Urothelium cell line (cell line): ENCODE measurements at regions not wholly inside any gene's neighbourhood (a gene's known extent, or its start where the extent isn't known, plus 50 kb on each side); places are given as distances from the start of the nearest gene placed in this dataset.

Experiments used
- DNase-seq: peaks from one replicate; pipeline ENCODE4 v3.0.0; 2011; ENCODE audit warnings: low spot score, mixed read lengths
- FAIRE-seq: peaks from 2 replicates; lab custom pipeline; 2011; peaks lifted over from hg19 to GRCh38; lab: Jason Lieb, UNC

- no peak for FAIRE-seq
- no peak for DNase-seq
Observed at GRCh38 chr13:57437587-57437986, 194.0 kb upstream of the PCDH17 start.

GRCh38 chr13:57438072-57438471 lies 193.5 kb upstream of the PCDH17 start:
- DNase-seq (no peak), FAIRE-seq (no peak)

DNA sequence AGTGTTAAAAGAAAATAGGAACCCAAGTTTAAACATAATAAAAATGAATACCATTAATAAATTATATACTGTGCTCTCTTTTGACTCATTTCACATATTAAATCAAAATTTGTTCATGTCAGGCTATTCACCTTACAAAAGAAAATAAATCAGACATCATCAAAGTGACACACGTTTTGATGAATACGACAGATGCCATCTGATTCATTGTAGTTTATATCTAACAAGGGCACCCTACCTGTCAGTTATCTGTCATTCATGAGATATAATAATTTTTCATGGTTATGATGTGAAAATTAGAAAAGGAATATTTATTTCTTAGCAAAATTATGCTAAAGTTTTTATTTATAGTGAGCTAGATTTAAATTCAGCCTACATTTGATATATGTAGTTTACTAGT lies 188.1 kb upstream of the PCDH17 start:
- no peak for FAIRE-seq
- no peak for DNase-seq

DNA sequence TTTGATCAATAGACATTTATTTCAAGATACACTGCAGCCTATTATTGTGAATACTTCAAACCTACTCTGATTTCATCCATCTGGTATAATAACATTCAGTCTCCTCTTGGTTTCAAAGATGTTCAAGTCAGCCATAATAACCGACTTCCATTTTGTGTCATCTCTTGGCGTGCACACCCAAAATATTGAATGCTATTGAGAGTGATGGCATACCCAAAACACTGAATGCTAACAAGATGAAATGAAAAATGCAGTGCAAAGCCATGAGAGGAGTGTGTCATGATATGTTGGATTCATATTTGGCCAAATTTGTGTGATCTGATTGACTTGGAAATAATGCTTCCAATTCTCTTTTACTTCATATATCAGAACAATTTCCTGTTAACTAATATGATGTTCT lies 181.2 kb upstream of the PCDH17 start:
- no peak for DNase-seq
- FAIRE-seq = no peak

- FAIRE-seq (no peak), DNase-seq (no peak)
Observed at GRCh38 chr13:57452228-57452627, 179.3 kb upstream of the PCDH17 start.

DNA sequence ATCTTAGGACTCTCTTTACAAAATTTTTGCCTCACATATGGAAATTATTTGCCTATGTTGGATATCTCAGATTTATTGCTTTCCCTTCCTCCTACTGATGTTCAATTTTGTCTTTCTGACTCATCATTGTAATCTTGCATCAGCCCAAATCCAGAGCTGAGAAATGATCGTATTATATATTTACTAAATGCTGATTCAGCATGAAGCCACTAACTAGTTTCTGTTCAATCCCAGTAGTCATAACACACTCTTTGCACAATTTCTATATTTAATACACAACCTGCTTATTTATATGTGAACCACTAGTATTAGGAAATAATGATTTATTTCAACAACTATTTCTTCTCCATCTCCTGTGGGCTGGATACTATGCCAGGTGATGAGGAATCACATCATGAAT lies 161.1 kb upstream of the PCDH17 start:
- DNase-seq (no peak), FAIRE-seq (no peak)

GRCh38 chr13:57491318-57491717 lies 140.2 kb upstream of the PCDH17 start:
- FAIRE-seq (no peak), DNase-seq (no peak)

DNA sequence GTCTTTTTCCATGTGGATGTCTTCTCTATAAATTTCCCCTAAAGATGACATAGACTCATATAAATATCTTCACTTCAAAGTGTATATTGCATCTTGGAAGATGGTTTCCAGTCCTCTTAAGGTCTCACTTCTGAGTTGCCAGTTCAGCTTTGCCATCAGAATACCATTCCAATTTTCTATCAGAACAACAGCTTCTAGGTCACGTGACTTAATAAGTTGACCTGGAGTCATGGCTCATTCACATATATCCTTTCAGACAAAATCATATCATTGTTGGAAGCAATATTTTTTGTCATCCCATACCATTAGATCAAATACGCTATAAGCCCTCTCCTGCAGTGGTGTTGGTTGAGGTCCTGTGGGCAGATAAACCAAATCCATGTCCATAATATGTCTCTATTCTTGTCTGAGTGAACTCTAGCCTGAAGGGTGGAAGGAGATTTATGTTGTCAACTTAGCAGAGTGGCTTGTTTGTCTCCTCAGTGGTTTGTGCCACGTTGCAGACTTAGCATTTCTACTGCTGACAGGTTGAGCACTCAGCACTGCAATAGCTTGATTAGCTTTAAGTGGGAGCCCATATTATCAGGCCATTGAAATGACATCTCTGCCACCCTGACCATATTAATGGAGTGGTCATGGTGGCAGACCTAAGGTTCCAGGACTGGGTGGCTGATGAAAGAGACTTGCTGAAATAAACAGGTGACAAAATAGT lies 123.6 kb upstream of the PCDH17 start:
- DNase-seq = no peak
- no peak for FAIRE-seq

DNA sequence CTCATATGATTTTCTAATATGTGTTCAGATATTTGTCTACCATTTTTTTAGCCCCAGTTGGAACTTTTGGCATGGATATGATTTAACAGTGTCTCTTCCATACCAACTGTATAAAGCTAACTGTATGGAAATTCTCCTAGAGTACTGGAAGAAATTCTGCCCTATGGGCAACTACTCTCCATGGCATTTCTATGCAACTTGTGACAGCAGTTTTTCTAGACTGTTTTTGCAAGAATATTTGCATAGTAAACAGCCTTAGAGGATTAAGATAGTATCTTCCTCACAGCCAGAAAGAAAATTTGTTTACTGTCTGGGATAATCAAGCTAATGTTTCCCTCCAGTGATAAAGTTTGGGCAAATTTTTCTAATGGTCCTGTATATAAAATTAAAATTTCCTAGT lies 119.9 kb upstream of the PCDH17 start:
- no peak for FAIRE-seq
- no peak for DNase-seq

DNA sequence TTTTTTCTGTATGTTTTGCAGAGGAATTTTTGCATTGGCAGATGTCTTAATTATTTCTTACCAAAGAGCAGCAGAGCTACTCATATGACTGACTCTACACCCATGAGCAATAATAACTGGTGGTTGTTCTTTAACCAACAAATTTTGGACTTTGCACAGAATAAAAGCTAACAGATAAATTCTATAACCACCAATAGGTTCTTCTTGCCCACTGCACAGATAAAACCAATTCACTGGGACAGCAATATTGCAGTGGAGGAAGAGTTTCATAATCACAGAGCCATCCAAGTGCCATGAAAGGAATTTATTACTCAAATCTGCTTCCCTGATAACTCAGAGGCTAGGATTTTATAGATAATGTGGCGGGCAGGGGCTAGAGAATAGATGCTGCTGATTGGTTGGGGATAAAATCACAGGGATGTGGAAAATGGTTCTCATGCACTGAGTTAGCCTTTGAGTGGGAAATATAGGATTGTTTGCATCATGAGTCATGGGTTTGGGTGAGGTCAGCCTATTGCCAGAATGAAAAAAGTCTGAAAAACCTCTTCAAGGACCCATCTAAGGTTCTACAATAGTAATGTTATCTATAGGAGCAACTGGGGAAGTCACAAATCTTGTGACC lies 104.3 kb upstream of the PCDH17 start:
- FAIRE-seq (no peak), DNase-seq (no peak)

- FAIRE-seq (no peak), DNase-seq (no peak)
Observed at GRCh38 chr13:57531256-57531655, 100.3 kb upstream of the PCDH17 start.

DNA sequence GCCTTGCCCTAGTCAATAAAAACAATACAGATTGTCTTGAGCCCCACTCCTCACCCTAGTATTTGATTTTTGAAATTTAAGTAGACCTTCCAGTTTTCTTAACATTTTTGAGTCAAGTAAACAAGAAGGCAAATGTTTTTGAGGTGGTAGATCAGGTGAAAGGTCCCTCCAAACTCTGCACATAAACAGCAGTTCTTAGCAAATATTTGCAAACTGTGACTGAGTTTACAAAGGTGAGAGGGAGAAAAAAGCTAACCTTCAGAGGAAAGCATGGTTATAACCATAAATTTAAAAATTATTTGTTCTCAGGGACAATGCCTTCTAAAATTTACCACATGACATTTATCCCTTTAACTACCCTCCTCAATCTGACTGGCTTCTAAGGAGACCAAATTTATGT lies 84.6 kb upstream of the PCDH17 start:
- no peak for FAIRE-seq
- DNase-seq = no peak

DNA sequence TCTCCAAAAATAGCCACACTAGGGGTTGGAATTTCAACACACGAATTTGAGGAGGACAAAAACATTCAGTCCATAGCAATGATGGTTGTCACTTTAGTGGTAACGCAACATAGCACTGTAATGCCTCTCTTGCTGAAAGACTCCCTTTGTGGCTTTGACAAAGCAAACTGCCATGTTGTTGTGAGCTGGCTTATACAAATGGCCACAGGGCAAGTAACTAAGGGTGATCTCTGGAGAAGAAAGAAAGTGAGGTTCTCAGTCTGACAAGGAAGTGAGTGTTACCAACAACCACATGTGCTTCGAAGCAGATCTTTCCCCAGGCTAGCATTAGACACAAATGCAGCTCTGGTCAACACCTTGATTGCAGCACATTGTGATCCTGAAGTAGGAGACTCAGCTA lies 79.1 kb upstream of the PCDH17 start:
- DNase-seq = no peak
- no peak for FAIRE-seq

DNA sequence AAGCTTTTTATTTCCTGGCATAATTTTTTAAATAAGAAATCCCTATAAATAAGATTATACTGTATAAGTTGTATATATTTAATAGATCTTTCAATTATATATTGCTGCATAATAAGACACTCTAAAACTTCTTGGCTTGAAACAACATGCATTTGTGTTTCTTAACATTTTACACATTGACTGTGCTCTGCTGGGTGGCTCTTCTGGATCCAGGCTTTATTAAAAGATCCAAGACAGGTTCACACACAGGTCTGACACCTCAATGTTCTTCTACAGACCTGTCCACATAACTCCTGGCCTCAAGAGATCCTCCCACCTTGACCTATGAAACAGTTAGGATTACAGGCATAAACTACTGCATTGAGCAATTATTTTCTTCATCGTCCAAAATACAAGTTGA lies 77.6 kb upstream of the PCDH17 start:
- FAIRE-seq = no peak
- DNase-seq = no peak

DNA sequence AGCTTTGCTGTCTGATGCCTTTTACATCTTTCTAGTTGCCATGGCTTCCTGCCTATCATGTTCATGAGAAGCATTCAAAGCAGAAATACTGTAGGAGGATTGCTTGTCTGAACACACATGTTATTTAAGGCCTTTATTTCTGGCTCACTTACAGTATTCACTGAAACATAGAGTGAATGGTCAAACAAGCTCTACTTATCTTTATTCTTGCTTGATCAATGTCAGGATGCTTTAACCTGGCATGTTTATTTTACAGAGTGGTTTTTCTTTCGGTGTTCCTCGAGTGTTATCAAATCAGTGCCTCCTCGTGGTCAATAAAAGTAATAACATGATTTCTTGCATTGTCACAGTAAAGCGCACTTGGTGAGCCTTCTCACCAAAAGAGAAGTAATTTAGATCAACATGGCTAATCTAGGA lies 73.5 kb upstream of the PCDH17 start:
- DNase-seq (no peak), FAIRE-seq (no peak)

DNA sequence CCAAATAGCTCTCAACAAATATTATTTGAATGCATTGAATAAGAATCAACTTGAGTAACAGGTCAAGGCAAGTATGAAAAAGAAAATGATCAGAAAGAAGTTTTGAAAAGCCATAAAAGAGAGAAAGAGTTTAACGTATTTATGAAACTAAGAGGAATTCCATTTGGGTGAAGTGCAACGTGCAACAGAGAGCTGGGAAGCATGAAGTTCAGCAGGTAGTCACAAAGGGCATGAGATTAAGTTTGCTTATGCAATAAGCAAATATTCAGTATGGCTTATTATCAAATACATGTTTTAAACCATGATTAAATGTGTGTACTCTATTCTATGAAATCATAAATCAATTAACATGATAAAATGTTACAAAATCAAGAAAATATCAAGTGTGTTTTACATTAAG lies 62.7 kb upstream of the PCDH17 start:
- DNase-seq = no peak
- no peak for FAIRE-seq

DNA sequence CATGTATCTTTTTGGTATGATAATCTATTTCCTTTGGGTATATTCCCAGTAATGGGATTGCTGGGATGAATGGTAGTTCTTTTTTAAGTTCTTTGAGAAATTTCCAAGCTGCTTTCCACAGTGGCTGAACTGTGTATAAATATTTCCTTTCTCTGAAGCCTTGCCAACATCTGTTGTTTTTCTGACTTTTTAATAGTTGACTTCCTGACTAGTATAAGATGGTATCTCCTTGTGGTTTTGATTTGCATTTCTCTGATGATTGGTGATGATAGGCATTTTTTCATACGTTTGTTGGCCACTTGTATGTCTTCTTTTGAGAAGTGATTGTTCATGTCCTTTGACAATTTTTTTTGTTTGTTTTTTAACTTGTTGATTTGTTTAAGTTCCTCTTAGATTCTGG lies 61.6 kb upstream of the PCDH17 start:
- DNase-seq (no peak), FAIRE-seq (no peak)
